ENCODE measurements at regions not wholly inside any gene's neighbourhood (a gene's known extent, or its start where the extent isn't known, plus 50 kb on each side); places are given as distances from the start of the nearest gene placed in this dataset.

GRCh38 chr9:119559056-119559455, 189.8 kb upstream of the BRINP1 start:
- no peak for TF ChIP-seq EZH2 (IDR thresholded peaks at IDR 0.05)
- no peak for TF ChIP-seq POLR2A (IDR thresholded peaks at IDR 0.05; ENCODE audit: borderline replicate concordance, extremely low read depth, insufficient read depth, insufficient read length)
- no peak for TF ChIP-seq EZH2phosphoT487 (IDR thresholded peaks at IDR 0.05; ENCODE audit: borderline replicate concordance)
- TF ChIP-seq ATF3 (IDR thresholded peaks at IDR 0.05), result no peak
- no peak for TF ChIP-seq CEBPB (IDR thresholded peaks at IDR 0.05; ENCODE audit: low read depth)
- no peak for TF ChIP-seq ELF1 (IDR thresholded peaks at IDR 0.05; ENCODE audit: borderline replicate concordance, low read depth)
- TF ChIP-seq SIN3A (IDR thresholded peaks at IDR 0.05; ENCODE audit: low read depth), result no peak
- no peak for TF ChIP-seq JUND (IDR thresholded peaks at IDR 0.05)
- TF ChIP-seq SRF (IDR thresholded peaks at IDR 0.05; ENCODE audit: low read depth), result no peak
- no peak for TF ChIP-seq TCF7L2 (IDR thresholded peaks at IDR 0.05; ENCODE audit: borderline replicate concordance, extremely low read depth, insufficient read depth, insufficient read length)
- no peak for TF ChIP-seq CTCF (IDR thresholded peaks at IDR 0.05 in 2 of 3, conservative IDR thresholded peaks at IDR 0.05 in 1 of 3; ENCODE audit: borderline replicate concordance in 1 of 3, insufficient read depth in 1 of 3, low read depth in 2 of 3, low read length in 2 of 3)
- TF ChIP-seq POLR2AphosphoS5 (IDR thresholded peaks at IDR 0.05; ENCODE audit: low read depth, low read length), result no peak
- ChIA-PET RAD21 (ENCODE audit: low non-redundant PET in 1 of 2, low total read pairs in 2 of 2, uncharacterized antibody in 2 of 2, unreplicated experiment in 2 of 2) (no interaction called here), POLR2A (no interaction called here), CTCF (no interaction called here)
- no peaks in the 10 kb centered on the region for H3K9me2 ChIP-seq (ENCODE audit: insufficient read depth)
- no peak for DNase-seq (ENCODE audit: low read depth, low spot score)
- no peaks in the 10 kb centered on the region for H4K20me1 ChIP-seq (ENCODE audit: insufficient read depth)
- BruUV-seq (replicated peaks), result no TSS peak
- no peaks in the 10 kb centered on the region for H3K4me1 ChIP-seq (ENCODE audit: control insufficient read depth in 1 of 2, insufficient read depth in 2 of 2, low read length in 2 of 2)
- H3K36me3 ChIP-seq (ENCODE audit: control insufficient read depth in 1 of 2, insufficient read depth in 2 of 2, low read length in 2 of 2), result no peaks in the 10 kb centered on the region
- ATAC-seq, result no peak
- no peak overlapping the region for H2AFZ ChIP-seq (ENCODE audit: low read depth, low read length, poor library complexity, severe bottlenecking)
- no peak overlapping the region for H3K27ac ChIP-seq (ENCODE audit: low read depth, low read length)
- H3K4me2 ChIP-seq (ENCODE audit: low read length), result no peak overlapping the region
- H3K27me3 ChIP-seq (ENCODE audit: insufficient read depth, low read length), result no peaks in the 10 kb centered on the region
- no peak overlapping the region for H3K9ac ChIP-seq (ENCODE audit: low read length)
- no peaks in the 10 kb centered on the region for H3K79me2 ChIP-seq (ENCODE audit: insufficient read depth, low read length)
- H3K4me3 ChIP-seq (replicated peaks in 1 of 2; ENCODE audit: low read depth in 1 of 2, low read length in 2 of 2), result no peak overlapping the region
- intact Hi-C loops (cut with micrococcal nuclease), result loop anchor here (5.0 kb wide), 1 partner anchor 918 kb away; no protein-coding TSS in a partner anchor
- no peaks in the 10 kb centered on the region for H3K9me3 ChIP-seq (ENCODE audit: control insufficient read depth in 1 of 2, insufficient read depth in 1 of 2, low read depth in 1 of 2, low read length in 2 of 2)

Measured in HCT116 (cell line).